HG02798 (cell line): ENCODE measurements at regions not wholly inside any gene's neighbourhood (a gene's known extent, or its start where the extent isn't known, plus 50 kb on each side); places are given as distances from the start of the nearest gene placed in this dataset.
"Not testable (repeated sequence)": the region's sequence is repeated elsewhere in the genome, so short reads cannot be mapped to it uniquely, and the experiment has no call there.

Source experiments
- ATAC-seq: cut with Tn5 transposase; IDR thresholded peaks from one replicate; pipeline ENCODE4 v1.9.1; 2021; ENCODE audit warnings: mild to moderate bottlenecking; ENCODE audit not compliant: unreplicated experiment, poor library complexity

- ATAC-seq: no peak
These were observed 72.3 kb upstream of the SMAD3 start for GRCh38 chr15:66993090-66993489.

GRCh38 chr15:66993874-66994696 lies 71.3 kb upstream of the SMAD3 start:
- no peak for ATAC-seq

- no peak for ATAC-seq
These were observed 70.3 kb upstream of the SMAD3 start for GRCh38 chr15:66994927-66995656.

- ATAC-seq: no peak
These were observed 69.3 kb upstream of the SMAD3 start for GRCh38 chr15:66996094-66996493.

DNA sequence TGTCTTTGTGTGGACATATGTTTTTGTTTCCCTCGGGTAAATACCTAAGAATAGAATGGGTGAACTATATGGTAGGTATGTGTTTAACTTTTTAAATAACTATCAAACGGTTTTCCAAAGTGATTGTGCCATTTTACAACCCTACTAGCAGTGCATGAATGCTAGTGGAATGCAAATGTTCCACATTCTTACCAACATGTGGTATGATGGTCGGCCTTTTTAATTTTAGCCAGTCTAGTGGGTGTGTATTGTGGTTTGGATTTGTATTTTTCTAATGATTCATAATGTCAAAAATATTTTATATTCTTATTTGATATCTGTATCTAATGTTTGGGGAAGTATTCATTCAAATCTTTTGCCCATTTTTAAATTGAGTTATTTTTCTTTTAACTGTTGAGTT lies 68.2 kb upstream of the SMAD3 start:
- no peak for ATAC-seq

DNA sequence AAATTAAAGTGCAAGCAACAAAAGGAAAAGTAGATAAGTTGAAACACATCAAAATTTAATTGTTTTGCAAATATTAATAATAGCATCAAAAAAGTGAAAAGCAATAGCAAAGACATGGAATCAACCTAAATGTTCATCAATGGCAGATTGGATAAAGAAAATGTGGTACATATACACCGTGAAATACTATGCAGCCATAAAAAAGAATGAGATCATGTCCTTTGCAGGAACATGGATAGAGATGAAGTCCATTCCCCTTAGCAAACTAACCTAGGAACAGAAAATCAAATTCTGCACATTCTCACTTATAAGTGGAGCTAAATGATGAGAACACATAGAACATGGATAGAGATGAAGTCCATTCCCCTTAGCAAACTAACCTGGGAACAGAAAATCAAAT lies 67.2 kb upstream of the SMAD3 start:
- ATAC-seq: not testable (repeated sequence)

- ATAC-seq: no peak
These were observed 66.1 kb upstream of the SMAD3 start for GRCh38 chr15:66999046-66999968.

- no peak for ATAC-seq
These were observed 64.5 kb upstream of the SMAD3 start for GRCh38 chr15:67000896-67001295.

DNA sequence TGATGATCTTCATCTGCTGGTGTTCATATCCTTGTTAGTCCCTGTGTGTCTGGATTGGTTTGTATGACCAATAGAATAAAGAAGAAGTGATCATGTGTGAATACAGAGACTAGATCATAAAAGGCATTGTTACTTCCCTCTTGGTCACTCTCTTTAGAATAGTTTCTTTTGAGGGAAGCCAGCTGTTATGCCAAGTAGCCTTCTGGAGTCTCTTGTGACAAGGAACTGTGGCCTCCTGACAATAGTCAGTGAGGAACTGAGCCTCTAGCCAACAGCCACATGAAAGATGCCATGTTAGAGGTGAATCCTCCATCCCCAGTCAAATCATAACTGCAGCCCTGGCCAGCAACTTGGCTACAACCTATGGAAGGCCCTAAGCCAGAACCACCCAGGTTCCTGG lies 63.0 kb upstream of the SMAD3 start:
- ATAC-seq: no peak

- no peak for ATAC-seq
These were observed 61.8 kb upstream of the SMAD3 start for GRCh38 chr15:67003586-67003985.

GRCh38 chr15:67004142-67004541 lies 61.3 kb upstream of the SMAD3 start:
- no peak for ATAC-seq

- ATAC-seq: no peak
These were observed 60.0 kb upstream of the SMAD3 start for GRCh38 chr15:67005294-67005996.

DNA sequence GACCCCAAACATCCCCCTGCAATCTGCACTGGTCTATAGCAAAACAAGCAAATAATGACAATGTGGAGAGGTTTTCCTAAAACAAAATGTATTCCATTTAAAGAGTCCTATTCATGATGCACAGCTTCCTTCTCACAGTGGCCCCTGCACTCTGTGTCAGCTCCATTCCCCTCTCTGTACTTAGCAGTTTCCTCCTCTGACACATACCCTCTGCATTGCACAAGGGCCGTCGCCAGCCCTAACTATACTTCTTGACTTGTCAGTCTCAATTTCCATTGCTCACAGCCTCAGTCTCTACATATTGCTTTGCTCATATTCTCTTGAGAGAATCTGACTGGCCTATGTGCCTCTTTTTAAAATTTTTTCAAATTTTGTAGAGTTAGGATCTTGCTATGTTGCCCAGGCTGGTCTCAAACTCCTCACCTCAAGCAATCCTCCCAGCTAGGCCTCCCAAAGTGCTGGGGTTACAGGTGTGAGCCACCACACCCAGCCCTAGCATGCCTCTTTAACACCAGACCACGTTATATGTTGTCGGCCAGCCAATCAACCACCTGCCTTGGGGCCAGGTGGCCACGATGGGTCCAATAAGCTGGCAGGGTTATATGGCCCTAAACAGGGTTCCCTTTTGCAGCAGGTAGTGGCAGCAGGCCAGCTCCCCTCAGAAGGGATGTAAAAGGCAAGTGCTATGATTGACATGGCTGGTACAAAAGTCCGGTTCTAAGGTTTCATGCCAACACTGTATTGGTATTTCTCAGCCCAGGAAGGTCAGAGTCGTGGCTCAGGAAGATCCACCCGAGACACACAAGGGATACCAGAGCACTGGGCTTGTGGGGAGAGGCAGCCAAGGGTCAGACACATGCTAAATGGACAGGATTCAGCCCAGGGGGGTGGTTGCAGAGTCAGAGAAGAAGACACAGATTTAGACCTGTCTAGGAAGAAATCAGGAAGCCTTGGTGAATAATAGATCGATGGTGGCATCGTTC lies 59.0 kb upstream of the SMAD3 start:
- no peak for ATAC-seq

DNA sequence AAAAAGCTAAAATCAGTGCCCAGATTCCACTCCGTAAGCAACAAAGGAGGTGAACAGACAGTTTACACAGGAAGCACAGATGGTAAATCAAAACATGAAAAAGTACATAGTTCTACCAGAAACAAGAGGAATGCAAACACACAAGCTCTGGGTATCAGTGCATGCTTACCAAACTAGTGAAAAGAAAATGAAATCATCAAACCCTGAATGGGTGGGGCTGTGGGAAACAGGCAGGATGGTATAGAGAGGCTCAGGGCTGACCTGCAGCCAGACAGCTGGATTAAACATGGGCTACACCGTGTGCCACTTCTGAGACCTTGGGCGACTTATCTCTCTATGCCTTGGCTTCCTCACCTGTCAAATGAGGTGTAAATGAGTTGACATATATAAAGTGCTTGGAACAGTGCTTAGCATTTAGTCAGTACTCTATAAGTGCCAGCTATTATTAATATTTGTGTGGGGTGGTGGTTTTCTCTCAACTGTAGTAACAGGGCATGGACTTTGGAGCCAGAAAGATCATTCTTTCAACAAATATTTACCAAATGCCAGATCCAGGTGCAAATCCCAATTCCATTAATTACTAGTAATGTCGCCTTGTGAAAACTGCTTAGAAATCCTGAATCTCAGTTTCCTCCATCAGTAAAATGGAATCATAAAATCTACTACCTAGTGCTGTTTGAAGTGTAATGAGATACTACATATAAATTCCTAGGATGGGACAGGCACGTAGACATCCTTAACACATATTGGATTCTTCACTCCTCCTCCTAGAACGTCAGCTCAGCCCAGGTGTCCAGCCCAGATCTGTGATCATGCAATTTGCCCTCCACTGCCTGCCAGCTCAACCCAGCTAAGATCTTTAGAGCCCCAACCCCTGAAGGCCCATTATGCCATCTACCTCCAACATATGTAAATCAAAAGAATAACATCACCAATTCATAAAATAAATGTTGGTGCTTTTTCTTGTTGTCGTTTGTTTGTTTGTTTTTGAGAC lies 55.5 kb upstream of the SMAD3 start:
- no peak for ATAC-seq

DNA sequence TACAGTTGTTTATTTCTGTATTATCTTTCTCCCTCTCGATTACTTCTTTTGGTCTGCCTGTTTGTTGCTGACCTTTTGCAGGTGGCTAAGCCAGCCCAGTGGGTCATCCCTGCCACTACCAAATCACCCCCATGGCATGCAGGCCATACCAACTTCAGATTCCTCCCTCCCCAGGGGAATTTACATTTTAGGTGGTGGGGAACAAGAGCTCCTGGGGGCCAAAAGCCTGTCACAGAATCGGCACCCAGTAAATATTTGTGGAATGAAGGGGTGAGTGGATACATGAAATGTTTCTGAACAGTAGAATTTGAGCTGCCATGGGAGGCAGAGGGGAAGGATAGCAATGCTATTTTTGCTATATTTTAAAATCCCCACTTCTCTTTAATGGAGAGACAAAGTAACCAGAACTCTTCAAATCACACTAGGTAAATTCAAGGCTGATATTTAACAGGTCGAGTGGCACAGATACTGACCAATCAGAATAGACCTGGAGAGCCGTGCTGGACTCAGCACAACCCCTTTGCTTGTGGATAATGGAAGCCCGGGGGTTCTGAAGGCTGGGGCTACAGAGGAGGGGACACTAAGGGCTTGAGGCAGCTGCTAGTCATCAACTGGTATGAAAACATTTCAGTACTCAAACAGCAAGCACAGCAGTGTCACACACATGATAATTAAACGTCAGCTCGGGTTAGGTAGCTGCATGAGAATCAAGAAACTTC lies 54.3 kb upstream of the SMAD3 start:
- ATAC-seq: no peak

- ATAC-seq: no peak
These were observed 53.8 kb upstream of the SMAD3 start for GRCh38 chr15:67011617-67012005.

GRCh38 chr15:67013696-67014095 lies 51.7 kb upstream of the SMAD3 start:
- no peak for ATAC-seq
